ENCODE measurements at regions not wholly inside any gene's neighbourhood (a gene's known extent, or its start where the extent isn't known, plus 50 kb on each side); places are given as distances from the start of the nearest gene placed in this dataset.
"Not testable (repeated sequence)": the region's sequence is repeated elsewhere in the genome, so short reads cannot be mapped to it uniquely, and the experiment has no call there.

GRCh38 chr6:144395014-144395413, 109.9 kb downstream of the UTRN start:
- no peak for DNase-seq (ENCODE audit: low spot score)

DNA sequence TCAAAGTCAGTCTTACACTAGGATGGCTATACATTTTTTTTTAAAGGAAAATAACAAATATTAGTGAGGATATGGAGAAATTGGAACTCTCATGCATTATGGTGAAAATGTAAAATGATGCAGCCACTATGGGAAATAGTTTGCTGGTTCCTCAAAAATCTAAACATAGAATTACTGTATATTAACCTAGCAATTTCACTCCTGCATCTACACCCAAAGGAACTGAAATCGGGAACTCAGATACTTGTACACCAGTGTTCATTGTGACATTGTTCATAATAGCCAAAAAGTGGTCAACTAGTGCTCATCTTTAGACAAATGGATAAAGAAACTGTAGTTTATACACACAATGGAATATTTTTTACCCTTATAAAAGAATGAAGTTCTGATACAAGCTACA, 110.7 kb downstream of the UTRN start:
- DNase-seq (ENCODE audit: low spot score) = no peak

DNA sequence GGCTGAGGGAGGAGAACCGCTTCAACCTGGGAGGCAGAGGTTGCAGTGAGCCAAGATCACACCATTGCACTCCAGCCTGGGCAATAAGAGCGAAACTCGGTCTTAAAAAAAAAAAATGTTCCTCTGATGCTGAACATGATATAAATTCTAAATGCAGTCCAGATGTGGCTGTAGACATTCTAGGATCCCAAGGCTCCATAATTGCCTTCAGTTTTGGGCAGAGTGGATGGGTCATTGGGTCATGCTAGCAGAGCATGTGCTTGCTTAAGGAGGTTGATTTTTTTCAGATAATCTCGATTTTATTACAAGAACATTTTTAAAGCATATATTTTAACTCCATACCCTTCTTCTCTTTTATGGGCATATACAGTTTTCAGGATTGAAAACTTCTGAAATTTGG, 112.0 kb downstream of the UTRN start:
- DNase-seq (ENCODE audit: low spot score) = no peak

DNA sequence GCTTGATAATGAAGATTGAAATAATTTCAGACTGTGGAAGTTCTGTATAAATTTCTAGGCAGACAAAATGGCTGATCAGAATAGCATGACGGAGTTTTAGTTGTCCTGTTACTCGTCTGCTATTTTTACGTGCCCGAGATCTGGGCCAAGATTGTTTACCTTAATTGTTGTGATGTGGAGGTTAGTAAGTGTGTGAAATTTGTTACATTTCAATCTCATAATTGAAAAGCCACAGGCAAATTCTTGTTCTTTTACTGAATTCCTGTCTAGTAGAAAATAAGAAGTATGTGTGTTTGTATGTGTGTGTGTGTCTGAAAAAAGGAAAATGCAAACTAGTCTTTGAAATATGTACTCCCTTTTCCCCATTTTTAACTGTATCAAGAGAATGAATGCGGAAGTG, 115.2 kb downstream of the UTRN start:
- DNase-seq (ENCODE audit: low spot score) = no peak

GRCh38 chr6:144401736-144402733, 116.9 kb downstream of the UTRN start:
- no peak for DNase-seq (ENCODE audit: low spot score)

DNA sequence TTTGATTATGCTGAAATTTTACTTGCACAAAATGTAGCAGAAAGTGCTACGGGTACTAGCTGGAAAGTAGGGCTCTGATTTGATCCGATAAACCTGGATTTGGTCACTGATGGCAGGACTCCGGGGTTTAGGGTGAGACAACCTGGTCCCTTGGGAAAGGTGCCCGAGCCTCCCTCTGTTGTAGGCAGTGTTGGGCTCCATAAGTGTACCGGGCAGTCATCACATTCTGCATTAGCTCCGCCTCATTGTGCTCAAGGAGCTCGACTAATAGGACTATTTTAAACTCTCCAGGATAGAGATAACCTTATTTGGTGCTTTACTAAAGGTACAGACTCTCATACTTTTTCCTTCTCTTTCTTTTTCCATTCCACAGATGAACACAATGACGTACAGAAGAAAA, 117.6 kb downstream of the UTRN start:
- DNase-seq (ENCODE audit: low spot score) = no peak

GRCh38 chr6:144405163-144405562, 120.0 kb downstream of the UTRN start:
- no peak for DNase-seq (ENCODE audit: low spot score)

GRCh38 chr6:144406796-144407195, 121.7 kb downstream of the UTRN start:
- no peak for DNase-seq (ENCODE audit: low spot score)

GRCh38 chr6:144408161-144408560, 123.0 kb downstream of the UTRN start:
- DNase-seq (ENCODE audit: low spot score) = no peak

GRCh38 chr6:144410059-144410458, 124.9 kb downstream of the UTRN start:
- no peak for DNase-seq (ENCODE audit: low spot score)

DNA sequence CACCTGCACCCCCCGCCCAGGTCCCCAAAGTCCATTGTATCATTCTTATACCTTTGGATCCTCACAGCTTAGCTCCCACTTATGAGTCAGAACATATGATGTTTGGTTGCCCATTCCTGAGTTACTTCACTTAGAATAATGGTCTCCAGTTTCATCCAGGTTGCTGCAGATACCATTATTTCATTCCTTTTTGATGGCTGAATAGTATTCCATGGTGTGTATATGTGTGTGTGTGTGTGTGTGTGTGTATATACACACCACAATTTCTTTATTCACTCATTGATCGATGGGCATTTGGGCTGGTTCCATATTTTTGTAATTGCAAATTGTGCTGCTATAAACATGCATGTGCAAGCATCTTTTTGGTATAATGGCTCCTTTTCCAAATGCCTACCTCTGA, 125.4 kb downstream of the UTRN start:
- not testable (repeated sequence) for DNase-seq (ENCODE audit: low spot score)

DNA sequence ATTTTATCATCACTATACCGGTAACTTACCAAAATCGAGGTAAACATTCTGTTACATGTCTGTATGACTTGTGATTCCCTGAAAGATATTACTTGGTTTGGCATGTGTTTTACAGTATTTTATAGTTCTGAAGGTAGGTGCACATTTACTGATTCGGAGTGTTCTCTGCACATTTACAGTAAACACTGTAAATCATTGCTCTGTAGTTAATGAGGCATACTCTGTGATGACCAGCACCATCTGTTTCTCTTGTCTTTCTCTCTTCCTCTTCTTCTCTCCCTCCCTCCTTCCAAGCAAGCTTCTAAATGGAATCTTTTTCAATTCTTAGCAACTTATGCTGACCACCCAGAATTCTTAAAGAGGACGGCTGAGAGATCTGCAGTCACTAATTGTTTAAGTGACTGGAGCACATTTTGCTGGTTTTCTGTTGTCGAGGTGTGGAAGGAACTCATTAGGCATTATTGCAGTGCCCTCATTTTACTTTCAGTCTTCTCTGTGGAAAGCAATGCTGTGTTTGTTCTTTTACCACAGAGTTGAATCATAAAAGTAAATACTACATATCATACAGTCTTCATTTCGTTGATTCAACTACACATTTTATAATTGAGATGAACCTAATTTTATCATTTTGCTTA, 126.5 kb downstream of the UTRN start:
- no peak for DNase-seq (ENCODE audit: low spot score)

DNA sequence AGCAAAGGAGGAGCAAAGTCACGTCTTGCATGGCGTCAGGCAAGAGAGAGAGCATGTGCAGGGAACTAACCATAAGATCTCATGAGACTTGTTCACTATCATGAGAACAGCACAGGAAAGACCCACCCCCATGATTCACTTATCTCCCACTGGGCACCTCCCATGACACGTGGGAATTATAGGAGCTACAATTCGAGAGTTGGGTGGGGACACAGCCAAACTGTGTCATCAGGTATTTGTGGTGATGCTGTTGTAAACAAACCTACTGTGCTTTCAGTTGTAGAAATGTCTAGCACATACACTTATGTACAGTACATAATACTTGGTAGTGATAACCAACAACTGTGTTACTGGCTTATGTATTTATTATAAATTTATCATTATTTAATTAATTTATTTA, 128.3 kb downstream of the UTRN start:
- no peak for DNase-seq (ENCODE audit: low spot score)

- no peak for DNase-seq (ENCODE audit: low spot score)
Observed at GRCh38 chr6:144415014-144415413, 129.9 kb downstream of the UTRN start.

- no peak for DNase-seq (ENCODE audit: low spot score)
Observed at GRCh38 chr6:144415835-144416237, 130.7 kb downstream of the UTRN start.

DNA sequence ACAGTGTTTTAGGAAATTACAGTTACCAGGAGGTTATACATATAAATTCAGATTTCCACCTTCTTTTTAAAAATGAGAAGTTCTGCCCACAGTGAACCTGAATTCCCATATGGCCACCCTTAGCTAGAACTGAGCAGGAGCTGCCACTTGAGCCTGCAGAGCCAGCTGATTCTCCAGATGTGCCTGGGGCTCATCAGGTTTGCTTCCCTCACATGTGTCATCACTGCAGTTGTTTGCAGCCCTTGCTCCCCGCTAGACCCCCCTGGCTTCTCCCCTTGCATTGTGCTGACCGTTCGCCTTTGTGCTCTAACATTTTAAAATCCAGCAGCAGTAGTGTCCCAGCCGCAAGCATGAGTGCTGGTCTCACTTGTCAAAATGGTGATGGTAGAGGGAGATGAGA, 131.1 kb downstream of the UTRN start:
- DNase-seq (ENCODE audit: low spot score) = no peak

DNA sequence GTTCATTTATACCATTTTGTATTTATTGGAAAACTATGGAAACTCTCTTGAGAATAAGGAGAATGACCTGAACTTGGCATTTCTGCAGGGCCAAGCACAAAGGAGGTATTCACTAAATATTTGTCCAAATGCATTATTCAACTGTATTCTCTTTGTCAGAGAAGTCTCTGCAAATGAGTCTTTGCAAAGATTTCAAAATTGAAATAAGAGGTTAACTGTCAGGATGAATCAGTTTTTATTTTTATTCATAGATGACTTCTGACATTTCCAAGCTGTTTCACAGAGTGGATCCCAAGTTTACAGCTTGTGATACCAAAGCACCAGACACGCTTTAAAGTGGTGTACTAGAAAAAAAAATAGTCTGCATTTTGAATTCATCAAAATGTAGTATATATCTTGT, 131.6 kb downstream of the UTRN start:
- no peak for DNase-seq (ENCODE audit: low spot score)

DNA sequence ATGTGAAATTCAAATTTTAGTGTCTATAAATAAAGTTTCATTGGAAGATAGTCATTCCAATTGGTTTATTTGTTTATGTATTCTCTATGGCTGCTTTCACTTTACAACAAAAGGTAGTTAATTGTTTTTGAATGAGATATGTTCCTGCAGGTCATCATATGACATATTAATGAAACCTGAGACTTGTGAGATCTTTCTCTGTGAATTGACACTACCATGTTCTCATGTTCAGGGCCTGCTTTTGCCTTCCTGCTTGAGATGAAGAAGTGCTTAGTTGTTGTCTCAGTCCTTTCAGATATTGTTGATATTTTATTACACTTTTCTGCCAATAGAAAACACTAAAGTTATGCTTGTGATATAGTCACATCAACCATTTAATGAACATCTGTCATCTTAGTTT, 132.5 kb downstream of the UTRN start:
- no peak for DNase-seq (ENCODE audit: low spot score)

- DNase-seq (ENCODE audit: low spot score) = no peak
Observed at GRCh38 chr6:144418959-144419545, 133.9 kb downstream of the UTRN start.

GRCh38 chr6:144423167-144423566, 138.0 kb downstream of the UTRN start:
- DNase-seq (ENCODE audit: low spot score) = no peak

DNA sequence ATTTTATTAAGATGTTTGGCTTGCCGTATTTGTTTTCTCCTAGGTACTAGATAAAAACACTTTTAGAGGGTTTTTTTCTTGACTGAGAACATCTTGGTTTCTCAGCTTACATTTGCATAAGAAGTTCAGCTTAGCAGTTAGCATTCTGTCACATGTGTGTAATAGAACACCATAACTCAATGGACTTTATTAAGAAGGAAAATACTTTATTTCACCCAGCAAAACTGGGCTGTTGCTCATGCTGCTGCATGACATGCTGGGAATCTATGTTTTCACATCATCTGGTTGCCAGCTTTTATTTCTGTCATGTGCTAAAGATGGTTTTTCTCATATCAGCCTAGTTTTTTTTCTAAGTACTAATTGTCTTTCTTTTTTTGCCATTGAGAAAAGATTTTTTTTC, 144.6 kb downstream of the UTRN start:
- DNase-seq (ENCODE audit: low spot score) = no peak

GRCh38 chr6:144433446-144433845, 148.3 kb downstream of the UTRN start:
- not testable (repeated sequence) for DNase-seq (ENCODE audit: low spot score)
